ENCODE measurements at regions not wholly inside any gene's neighbourhood (a gene's known extent, or its start where the extent isn't known, plus 50 kb on each side); places are given as distances from the start of the nearest gene placed in this dataset.

DNA sequence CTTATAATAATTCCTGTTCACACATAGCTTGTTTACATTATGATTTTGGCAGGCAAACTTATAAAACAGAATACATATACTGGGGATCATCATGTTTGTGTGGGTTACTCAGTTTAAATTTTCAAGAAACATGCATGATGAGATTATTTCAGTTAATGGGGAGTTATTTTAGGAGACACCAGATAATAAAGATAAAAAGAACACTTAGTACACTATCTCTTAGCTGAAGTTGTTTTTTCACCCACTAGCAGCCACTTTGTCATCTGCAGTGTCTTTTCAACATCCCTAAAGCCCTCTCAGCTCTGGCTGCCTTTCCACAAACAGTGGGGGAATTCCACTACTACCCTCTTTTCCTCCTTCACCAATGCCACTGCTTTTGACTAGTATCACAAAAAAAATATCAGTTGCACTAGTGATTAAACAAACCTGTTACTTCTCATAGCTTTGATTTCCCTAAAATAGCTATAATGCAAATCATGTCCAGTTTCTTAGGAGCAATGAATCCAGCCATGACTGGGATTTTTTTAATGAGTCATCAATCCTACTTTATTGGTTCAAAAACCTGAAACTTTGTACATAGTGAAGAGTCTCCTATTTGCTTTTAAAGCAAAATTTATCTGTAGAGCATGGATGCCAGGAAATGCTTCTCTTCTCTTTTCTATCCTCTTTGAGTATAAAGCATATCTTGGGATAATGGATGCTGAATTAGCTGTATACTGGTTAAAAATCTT lies 156.7 kb upstream of the TFPI start:
- no peak for TF ChIP-seq REST (IDR thresholded peaks at IDR 0.05; ENCODE audit: unreplicated experiment)
- TF ChIP-seq, protein P1, sequence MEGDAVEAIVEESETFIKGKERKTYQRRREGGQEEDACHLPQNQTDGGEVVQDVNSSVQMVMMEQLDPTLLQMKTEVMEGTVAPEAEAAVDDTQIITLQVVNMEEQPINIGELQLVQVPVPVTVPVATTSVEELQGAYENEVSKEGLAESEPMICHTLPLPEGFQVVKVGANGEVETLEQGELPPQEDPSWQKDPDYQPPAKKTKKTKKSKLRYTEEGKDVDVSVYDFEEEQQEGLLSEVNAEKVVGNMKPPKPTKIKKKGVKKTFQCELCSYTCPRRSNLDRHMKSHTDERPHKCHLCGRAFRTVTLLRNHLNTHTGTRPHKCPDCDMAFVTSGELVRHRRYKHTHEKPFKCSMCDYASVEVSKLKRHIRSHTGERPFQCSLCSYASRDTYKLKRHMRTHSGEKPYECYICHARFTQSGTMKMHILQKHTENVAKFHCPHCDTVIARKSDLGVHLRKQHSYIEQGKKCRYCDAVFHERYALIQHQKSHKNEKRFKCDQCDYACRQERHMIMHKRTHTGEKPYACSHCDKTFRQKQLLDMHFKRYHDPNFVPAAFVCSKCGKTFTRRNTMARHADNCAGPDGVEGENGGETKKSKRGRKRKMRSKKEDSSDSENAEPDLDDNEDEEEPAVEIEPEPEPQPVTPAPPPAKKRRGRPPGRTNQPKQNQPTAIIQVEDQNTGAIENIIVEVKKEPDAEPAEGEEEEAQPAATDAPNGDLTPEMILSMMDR (conservative IDR thresholded peaks at IDR 0.05; ENCODE audit: low read depth in 2 of 2), result no peak
- TF ChIP-seq POLR2AphosphoS5 (IDR thresholded peaks at IDR 0.05; ENCODE audit: low read depth), result no peak
